OCI-LY7 (cell line): ENCODE measurements at regions not wholly inside any gene's neighbourhood (a gene's known extent, or its start where the extent isn't known, plus 50 kb on each side); places are given as distances from the start of the nearest gene placed in this dataset.

Experiments
- CTCF ChIP-seq: fragments of 200-600 bp; sonication (generic); conservative IDR thresholded peaks from 2 replicates; pipeline ENCODE4 v1.5.1; 2014; ENCODE audit warnings: mild to moderate bottlenecking, antibody characterized with exemption, low read length, moderate library complexity, mixed read lengths
- EZH2phosphoT487 ChIP-seq: fragments of 200-600 bp; sonication (generic); IDR thresholded peaks from 2 replicates; pipeline ENCODE4 v1.6.1; 2018; ENCODE audit warnings: low read depth, borderline replicate concordance, mild to moderate bottlenecking, mixed run types, antibody characterized with exemption, low read length, moderate library complexity, mixed read lengths

GRCh38 chr11:112644410-112645131, 316.6 kb upstream of the NCAM1 start:
- TF ChIP-seq CTCF (no peak), EZH2phosphoT487 (no peak)
